GM12878 (cell line): ENCODE measurements at regions not wholly inside any gene's neighbourhood (a gene's known extent, or its start where the extent isn't known, plus 50 kb on each side); places are given as distances from the start of the nearest gene placed in this dataset.

ENCODE experiments used
- CEBPB ChIP-seq, 2 experiments: fragments of 150-350 bp in 1 of 2; IDR thresholded peaks; 2 replicates each; pipeline ENCODE4 v1.6.1; 2012 to 2014; ENCODE audit warnings: low read depth in 2 of 2, low read length in 2 of 2, borderline replicate concordance in 1 of 2, inconsistent platforms in 1 of 2
- CTCF ChIP-seq, 3 experiments: IDR thresholded peaks in 2 of 3; conservative IDR thresholded peaks in 1 of 3; 2 replicates each; pipeline ENCODE4 v1.5.1; 2011; ENCODE audit warnings: low read depth in 3 of 3, low read length in 3 of 3, mild to moderate bottlenecking in 3 of 3, control low read depth in 2 of 3, moderate library complexity in 2 of 3, inconsistent platforms in 1 of 3, mixed read lengths in 1 of 3; ENCODE audit not compliant: control insufficient read depth in 2 of 3, insufficient read depth in 1 of 3; ENCODE audit errors: extremely low read depth in 1 of 3
- E4F1 ChIP-seq: fragments of 450-650 bp; IDR thresholded peaks from 2 replicates; pipeline ENCODE4 v1.6.1; 2018; ENCODE audit warnings: borderline replicate concordance, mild to moderate bottlenecking; ENCODE audit not compliant: partially characterized antibody
- EZH2 ChIP-seq: IDR thresholded peaks from 2 replicates; pipeline ENCODE4 v1.6.1; 2012; ENCODE audit warnings: low read depth, mild to moderate bottlenecking, control low read depth, inconsistent platforms, low read length, borderline replicate concordance; ENCODE audit not compliant: control insufficient read depth
- HCFC1 ChIP-seq: fragments of 150-350 bp; IDR thresholded peaks from 2 replicates; pipeline ENCODE4 v1.6.1; 2014; ENCODE audit warnings: low read length
- KDM1A ChIP-seq: fragments of 200-600 bp; sonication (generic); IDR thresholded peaks from 2 replicates; pipeline ENCODE4 v1.6.1; 2016; ENCODE audit warnings: borderline replicate concordance
- POLR2A ChIP-seq: IDR thresholded peaks from 2 replicates; pipeline ENCODE4 v1.6.1; 2011; ENCODE audit warnings: low read depth, mild to moderate bottlenecking, low read length
- RAD21 ChIP-seq: IDR thresholded peaks from 2 replicates; pipeline ENCODE4 v1.6.1; 2011; ENCODE audit warnings: mild to moderate bottlenecking, low read depth, low read length, moderate library complexity; ENCODE audit not compliant: insufficient read depth
- SIN3A ChIP-seq: IDR thresholded peaks from 2 replicates; pipeline ENCODE4 v1.6.1; 2012; ENCODE audit warnings: low read depth, low read length, improper control_type of control experiment
- SMC3 ChIP-seq: IDR thresholded peaks from 2 replicates; pipeline ENCODE4 v1.6.1; 2011; ENCODE audit warnings: low read length, improper control_type of control experiment, borderline replicate concordance
- ZBED1 ChIP-seq: IDR thresholded peaks from 2 replicates; pipeline ENCODE4 v1.6.1; 2016; ENCODE audit warnings: borderline replicate concordance
- ZNF384 ChIP-seq: IDR thresholded peaks from 2 replicates; pipeline ENCODE4 v1.6.1; 2012; ENCODE audit warnings: low read depth, mild to moderate bottlenecking, low read length, improper control_type of control experiment, borderline replicate concordance
- TF ChIP-seq, protein P1 (sequence below): IDR thresholded peaks from 2 replicates; pipeline ENCODE4 v1.6.1; 2012; ENCODE audit warnings: low read length, inconsistent platforms
- TF ChIP-seq, protein P2 (sequence below): IDR thresholded peaks from 2 replicates; pipeline ENCODE4 v1.6.1; 2012; ENCODE audit warnings: low read depth, low read length, improper control_type of control experiment

DNA sequence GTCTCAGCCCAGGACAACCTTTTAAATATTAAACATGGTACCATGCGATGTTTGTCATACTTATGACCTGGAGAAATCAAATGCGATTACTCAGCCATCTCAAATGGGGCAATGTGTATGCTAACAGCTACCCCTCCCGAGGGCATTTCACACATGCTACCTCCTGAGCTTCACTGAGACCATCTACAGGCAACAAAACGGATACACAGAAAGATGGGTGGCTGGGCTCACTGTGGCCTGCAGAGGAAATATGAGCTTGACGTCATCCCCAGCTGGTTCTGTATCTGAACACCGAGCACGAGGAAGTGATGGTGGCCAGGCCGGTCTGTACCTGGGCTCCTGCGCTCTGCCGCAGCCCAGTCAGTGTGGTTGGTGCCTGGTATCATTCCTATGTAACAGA, 374.3 kb downstream of the RPS24 start:
- TF ChIP-seq EZH2 (no peak), SMC3 (no peak), ZBED1 (no peak), CTCF (IDR thresholded peaks at IDR 0.05 in 2 of 3, conservative IDR thresholded peaks at IDR 0.05 in 1 of 3; ENCODE audit: control insufficient read depth in 2 of 3, extremely low read depth in 1 of 3, insufficient read depth in 1 of 3, low read depth in 3 of 3, low read length in 3 of 3) (no peak), CEBPB (IDR thresholded peaks at IDR 0.05; ENCODE audit: borderline replicate concordance in 1 of 2, low read depth in 2 of 2, low read length in 2 of 2) (no peak), POLR2A (no peak), KDM1A (no peak), HCFC1 (no peak), SIN3A (no peak), RAD21 (no peak), ZNF384 (no peak), E4F1 (no peak)
- TF ChIP-seq, protein P1, sequence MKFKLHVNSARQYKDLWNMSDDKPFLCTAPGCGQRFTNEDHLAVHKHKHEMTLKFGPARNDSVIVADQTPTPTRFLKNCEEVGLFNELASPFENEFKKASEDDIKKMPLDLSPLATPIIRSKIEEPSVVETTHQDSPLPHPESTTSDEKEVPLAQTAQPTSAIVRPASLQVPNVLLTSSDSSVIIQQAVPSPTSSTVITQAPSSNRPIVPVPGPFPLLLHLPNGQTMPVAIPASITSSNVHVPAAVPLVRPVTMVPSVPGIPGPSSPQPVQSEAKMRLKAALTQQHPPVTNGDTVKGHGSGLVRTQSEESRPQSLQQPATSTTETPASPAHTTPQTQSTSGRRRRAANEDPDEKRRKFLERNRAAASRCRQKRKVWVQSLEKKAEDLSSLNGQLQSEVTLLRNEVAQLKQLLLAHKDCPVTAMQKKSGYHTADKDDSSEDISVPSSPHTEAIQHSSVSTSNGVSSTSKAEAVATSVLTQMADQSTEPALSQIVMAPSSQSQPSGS: no peak
- TF ChIP-seq, protein P2, sequence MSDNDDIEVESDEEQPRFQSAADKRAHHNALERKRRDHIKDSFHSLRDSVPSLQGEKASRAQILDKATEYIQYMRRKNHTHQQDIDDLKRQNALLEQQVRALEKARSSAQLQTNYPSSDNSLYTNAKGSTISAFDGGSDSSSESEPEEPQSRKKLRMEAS: no peak
